GM04504 (cell line): ENCODE measurements at regions not wholly inside any gene's neighbourhood (a gene's known extent, or its start where the extent isn't known, plus 50 kb on each side); places are given as distances from the start of the nearest gene placed in this dataset.

Source experiments
- DNase-seq: peaks from one replicate; pipeline ENCODE4 v3.0.0-alpha.2; 2012; ENCODE audit warnings: low read depth

DNA sequence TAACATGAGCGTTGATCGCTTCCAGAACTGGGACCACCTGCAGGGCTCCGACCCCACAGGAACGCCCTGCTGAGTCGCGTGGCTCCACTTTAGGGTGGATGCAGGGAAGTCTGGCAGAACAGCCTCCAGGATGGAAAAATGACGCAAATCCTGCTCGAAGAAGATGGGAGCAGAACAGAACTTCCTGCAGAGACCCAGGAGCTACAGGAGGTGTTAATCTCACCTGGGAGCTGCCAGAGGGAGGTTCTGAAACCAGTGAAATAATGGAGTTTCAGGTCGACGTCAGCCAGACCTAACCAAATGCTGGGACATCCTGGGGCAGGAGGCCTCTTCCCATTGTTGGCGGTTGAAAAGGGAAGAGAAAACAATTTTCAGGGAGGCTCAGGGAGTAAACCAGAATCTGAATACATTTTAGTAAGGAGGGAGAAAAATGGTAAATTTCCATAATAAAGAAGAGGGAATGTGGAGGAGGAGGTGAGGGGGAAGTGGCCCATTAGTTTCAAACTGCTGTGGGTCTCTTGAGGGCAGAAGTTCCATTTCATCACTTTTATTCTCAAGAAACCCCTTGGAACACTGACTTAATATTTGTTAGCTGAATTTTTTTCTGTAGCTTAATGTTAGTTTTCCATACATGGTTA, 558.4 kb upstream of the CDH4 start:
- no peak for DNase-seq

DNA sequence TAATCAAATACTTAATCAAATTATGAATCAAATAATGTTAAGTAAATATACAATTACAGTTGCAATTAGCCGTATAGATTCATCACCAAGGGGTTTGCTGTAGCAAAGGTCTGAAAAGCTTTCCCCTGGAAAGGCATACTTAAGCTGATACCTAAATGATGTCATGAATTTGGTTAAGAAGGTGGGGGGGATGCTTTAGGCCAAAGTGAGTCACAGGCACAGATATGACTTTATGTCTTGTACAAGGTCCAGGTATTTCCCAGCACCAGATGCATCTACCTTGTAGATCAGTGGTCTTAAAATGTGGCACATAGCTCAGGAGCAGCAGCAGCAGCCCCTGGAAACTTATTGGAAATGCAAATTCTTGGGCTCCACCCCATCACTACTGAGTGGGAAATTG, 557.3 kb upstream of the CDH4 start:
- DNase-seq: peak; percentile 0

DNA sequence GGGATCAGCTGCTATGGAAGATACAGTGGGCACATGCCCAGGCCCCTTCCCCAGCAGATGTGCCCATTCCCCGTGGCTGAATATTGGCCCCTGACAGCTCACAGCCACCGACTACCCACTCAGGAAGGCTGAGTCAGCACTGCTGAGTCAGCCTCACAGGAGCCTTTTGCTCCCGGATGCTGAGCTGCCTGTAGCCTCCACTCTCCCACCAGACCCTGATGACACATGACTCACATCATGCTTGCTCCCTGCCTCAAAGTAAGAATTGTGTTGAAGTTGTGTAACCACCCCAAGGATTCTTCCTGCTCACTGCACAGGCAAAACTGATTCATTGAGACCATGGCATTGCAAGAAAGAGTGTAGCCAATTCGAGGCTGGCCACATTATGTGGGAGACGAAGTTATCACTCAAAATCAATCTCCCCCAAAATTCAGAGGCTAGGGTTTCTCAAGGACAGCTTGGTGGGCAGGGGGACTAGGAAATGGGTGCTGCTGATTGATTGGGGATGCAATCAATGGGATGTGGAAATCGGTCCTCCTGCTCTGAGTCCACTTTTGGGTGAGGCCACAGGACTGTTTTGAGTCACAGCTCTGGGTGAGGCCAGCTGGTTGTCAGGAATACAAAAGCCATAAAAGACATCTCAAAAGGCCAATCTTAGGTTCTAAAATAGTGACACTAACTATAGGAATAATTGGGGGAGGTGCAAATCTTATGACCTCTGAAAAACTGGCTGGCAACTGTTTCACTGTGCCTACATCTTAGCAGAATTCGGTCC, 556.6 kb upstream of the CDH4 start:
- peak; percentile 65 for DNase-seq

DNA sequence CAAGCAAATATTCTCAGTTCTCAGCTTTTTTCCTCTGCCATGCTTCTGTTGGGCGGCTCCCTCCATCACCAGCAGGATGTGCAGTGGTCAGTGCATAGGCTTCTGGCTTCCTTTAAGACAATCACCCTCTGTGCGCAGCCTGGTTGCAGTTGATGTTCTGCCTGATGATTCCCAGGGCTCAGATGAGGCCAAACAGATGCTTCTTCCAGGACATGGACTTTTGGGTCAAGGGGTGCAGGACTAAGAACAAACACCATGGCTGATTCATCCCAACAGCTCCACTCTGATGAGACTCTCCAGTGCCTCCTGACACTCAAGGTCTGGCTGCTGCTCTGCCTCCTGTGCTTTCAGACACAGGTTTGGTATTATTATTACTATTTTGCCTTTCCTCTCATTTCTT, 554.8 kb upstream of the CDH4 start:
- DNase-seq: no peak

DNA sequence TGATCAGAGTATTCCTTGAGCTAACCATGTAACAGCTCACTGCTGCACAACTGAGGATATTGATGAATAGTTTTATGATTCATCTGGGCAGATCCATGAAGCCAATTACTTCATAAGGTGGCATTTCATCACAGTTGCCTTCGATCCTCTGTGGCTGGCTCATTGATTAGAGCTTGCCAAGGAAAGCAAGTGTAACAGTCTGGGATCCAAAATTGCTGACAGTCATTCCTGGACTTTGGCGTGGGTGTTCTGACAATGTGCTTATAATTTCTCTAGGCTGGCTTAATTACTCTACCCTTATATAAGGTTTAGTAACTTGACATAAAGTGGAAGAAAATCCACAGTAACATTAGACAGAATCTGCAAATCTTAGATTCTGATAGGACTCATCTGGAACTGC, 551.3 kb upstream of the CDH4 start:
- no peak for DNase-seq

DNA sequence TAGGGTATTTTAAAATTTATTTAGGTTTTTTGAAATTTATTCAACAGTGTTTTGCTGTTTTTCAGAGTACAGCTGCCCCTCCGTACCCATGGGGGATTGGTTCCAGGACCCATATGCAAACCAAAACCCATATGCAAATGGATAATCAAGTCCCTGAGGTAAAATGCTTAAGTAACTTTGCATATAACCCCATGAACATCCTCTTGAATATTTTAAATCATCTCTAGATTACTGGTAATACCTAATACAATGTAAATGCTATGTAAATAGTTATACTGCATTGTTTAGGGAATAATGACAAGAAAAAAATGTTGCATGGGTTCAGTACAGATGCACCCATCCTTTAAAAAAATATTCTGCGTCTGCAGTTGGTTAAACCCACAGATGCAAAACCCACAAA, 547.9 kb upstream of the CDH4 start:
- no peak for DNase-seq

DNA sequence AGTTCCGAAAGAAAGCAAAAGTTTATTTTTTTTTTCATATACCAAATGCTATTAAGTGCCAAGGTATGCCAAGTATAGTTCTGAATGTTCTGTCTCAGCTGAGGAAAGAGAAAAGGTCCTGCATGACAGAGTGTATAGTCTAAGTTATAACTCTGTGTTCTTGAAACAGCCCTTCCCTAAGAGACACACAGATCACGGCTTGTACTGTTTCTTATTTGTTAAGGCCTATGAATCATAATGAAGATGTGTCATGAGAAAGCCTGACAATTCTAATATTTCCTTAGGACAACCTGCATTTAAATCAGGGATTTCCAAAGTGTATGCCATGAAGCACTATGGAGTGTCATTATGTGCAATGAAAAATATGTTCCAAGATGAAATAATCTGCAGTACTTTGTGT, 538.7 kb upstream of the CDH4 start:
- DNase-seq: no peak

DNA sequence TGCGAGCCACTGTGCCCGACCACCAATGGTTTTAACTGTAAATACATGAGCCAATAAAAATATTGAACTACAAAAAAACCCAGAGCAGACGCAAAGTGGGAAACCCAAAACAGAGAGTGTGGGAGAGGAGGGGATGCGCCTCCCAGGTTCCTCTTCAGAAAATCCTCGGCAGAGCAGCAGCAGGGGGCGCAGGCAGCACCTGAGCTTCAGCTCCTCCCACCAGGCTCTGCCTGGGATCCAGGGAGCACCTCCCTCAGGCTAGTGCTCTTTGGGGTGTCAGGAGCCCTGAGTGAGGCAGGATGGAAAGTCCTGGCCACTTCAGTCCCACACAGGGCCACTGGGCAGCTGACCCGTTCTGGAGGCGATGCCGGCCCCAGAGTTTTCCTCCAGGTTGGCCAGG, 536.9 kb upstream of the CDH4 start:
- no peak for DNase-seq

DNA sequence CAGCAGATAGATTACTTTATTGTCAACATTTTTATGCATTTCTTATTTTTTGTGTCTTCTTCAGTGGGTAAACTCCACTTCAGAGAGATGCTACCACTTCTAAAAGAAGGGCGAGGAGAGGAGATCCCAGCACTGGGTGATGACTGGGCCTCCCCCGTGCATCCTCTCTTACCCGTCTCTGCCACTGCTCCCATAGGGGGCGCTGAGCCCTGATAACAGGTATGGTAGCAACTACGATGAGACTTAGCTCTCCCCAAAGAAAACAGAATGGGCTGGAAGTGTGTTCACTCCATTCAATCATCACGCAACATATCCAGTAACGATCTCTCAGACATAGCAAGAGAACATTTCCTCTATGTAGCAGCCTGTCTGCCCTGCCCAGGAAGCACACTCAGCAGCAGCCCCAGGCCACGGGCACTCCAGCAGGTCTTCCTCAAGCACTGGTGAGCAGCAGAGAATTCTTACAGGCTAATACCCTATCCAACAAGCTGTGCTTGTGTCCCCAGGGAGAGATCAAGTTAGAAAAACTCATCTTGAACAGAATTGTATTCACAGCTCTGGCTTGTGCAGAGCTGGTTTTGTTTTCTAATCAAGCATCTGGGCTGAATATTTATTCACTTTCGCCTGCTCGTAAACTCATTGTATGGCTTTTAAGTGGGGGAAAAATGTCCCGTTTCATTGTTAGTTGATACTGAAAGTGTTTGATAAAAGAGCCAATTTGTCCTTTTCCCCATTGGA, 533.1 kb upstream of the CDH4 start:
- no peak for DNase-seq

DNA sequence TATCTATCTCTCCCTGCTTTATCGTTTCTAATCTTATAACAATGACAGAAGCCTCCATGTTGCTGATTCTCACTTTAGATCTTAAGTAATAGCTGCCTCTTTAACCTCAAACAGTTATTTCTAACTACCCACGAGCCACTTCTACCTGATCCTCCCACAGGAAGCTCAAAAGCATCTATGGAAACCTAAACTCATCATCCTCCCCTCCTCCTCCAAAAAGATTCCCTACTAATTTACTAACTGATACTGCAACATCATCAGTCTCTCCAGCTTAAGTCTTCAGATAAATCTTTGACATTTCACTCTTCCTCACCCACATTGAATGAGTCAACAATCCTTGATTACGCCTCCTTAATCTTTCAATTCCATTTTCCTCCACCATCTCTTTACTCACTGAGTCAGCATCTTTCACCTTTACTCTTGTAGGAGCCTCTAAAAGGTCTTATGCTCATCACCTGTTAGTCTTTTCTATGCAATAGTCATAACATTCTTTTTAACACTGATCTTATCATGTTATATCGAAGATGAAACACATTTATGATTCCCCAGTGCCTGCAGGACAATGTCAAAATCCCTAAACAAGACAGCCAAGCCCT, 526.7 kb upstream of the CDH4 start:
- no peak for DNase-seq

DNA sequence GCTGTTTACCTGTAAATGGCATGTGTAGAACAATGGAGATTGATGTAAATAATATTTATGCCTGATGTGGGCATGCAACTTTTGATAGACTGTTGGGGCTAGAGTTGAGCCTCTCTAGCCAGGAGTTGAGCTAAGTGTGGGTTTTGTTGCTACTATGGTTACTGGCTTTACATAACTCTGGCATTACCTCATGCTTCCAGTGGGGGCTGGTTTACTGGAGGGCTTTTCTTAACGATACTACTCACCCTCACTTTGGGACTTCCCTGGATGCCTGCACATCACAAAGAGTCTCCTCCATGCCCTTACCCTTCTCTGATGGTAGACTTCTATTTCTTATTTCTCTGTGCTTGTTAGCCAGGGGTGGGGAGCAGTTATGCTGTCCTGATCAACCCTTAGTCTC, 524.6 kb upstream of the CDH4 start:
- no peak for DNase-seq

DNA sequence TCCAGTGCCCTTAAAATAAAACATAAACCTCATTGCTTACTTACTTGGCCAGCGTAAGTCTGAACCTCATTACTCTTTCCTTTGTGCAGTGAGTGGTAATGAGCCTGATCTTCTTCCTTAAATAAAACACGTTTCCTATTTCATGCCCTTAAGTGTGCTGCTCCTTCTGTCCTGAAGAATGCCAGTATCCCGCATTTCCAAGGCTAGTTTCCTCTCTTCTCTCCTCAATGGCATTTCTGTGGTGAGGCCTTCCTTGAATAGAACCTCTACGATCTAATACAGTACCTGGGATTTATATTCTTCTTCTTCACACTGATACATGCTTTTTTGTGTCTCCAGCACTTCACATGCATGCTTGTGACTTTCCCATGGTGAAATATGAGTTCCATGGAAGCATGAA, 523.4 kb upstream of the CDH4 start:
- DNase-seq: no peak

DNA sequence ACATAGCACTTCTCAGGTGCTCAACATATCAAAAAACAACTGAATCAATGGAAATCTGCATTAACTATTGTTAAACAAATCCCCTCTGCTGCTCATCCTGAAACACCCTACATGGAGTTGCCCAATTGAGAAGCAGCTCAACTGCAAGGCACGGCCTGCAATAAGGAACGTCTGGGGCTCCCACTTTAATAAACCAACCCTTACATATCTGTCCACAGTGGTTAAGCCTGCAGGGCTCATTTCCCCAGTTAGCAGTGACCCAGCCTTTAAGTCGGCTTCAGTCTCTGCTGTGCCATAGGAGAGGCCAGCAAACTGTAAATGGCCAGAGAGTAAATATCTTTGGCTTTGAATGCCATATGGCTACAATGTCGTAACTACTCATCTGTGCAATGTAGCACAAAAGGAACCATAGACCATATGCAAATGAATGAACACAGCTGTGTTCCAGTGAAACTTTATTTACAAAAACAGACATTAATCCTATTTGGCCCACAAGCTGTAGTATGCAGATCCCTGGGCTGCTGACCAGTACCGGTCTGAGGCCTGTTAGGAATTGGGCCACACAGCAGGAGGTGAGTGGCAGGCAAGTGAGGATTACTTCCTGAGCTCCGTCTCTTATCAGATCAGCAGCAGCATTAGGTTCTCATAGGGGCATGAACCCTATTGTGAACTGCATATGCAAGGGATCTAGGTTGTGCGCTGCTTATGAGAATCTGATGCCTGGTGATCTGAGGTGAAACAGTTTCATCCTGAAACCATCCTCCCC, 522.7 kb upstream of the CDH4 start:
- DNase-seq: no peak

DNA sequence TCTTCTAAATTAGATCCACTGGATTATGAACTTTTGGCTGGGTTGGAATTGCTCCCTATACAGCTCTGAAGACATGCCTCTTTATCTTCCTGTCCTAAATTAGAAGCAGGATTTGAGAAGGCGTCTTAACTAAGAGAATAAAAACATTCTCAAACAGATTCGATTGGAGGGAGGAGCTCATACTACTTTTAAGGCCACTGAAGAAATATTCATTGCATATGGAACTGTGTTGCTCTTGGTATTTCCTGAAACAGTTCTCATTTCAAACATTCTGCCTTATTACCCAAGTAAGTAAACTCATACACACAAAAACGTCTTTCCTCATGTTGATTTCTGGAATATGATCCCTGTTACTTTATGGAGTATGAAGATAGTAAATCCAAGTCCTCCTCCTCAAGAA, 519.7 kb upstream of the CDH4 start:
- DNase-seq: no peak

DNA sequence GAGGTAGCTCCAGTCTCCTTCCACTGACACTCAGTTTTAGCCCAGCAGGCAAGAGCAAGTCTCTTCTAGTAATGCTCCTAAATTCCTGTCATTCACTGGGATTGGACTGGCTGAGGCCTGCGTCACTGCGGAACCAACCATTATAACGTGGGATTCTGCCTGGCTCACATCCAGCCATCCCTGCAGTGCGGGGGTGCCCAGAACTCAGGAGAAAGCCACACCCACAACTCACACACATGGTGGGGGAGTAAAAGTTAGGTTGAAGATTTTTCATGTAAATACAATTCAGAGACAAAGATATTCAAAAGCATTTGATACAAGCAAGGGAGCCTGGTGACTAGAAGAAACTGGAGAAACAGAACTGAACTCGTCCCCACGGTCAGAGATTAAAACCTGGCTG, 504.0 kb upstream of the CDH4 start:
- no peak for DNase-seq

DNA sequence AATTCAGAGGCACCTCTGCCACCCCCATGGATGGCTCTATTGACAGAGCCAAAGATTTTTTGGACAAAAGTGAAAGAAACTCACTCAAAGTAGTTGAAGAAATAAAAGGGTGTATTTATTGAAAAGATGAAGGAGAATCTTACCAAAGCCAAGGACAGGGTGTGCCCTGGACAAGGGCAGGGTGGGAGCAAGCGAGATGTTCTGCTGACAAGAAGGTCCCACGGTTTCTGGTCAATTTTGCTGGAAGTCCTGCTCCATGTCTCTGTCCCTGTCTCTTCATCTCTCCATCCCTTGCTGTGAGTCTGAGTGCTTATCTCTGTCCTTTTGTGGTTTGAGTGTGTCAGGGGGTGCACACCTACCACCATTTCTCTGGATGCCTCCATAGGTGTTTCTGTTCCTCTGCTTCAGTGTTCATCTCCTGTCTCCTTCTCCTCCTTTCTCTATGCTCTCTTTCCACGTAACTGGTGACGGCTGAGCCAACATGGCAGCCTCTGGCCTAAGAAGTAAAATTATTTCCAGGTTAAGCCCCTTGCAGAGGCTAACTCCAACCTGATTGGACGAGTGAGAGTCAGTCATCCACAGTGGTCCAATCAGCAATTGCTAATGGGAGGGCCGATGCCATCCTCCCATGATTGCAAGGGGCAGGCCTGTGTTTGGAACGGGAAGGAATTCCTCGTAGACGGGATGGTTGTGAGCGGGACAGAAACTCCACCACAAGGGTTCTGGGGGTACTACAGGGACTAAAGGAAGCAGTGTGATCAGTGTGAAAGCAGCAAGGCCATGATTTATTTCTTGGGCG, 502.1 kb upstream of the CDH4 start:
- DNase-seq: no peak

DNA sequence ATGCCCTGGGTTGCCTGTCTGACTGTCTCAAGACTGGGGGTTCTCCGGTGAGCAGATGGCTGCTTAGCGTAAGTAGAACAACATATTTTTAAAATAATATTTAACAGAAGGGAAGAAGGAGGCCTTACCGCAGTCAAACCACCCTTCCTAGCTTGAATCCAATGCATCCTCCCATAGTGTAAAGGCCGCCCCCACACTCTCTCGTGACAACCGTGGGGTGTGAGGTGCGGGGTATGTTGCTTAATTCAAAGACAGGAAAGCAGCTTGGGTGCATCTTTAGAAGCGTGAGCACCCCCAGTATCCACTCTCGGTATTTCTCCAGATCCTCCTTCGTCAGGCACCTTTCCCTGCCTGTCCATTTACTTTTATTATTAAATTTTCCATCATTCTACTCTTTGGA, 501.2 kb upstream of the CDH4 start:
- DNase-seq: no peak

DNA sequence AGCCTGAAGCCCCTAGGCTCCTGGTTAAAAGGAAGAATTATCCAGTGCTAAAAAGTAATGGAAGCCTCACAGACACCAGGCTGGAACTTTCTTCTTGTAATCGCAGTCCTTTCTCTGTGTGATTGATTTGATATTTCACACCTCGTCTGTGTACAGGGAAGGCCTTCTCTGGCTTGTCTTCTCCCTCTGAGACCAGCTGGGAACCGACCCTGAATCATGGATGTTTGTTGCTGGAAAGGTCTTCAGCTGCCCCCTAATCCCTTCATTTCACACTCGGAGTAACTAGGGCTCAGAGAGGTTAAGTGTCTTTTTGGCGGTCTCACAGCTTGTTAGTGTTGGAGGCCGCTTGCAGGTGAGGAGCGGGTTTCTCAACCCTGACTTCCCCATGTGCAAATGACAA, 500.2 kb upstream of the CDH4 start:
- no peak for DNase-seq

DNA sequence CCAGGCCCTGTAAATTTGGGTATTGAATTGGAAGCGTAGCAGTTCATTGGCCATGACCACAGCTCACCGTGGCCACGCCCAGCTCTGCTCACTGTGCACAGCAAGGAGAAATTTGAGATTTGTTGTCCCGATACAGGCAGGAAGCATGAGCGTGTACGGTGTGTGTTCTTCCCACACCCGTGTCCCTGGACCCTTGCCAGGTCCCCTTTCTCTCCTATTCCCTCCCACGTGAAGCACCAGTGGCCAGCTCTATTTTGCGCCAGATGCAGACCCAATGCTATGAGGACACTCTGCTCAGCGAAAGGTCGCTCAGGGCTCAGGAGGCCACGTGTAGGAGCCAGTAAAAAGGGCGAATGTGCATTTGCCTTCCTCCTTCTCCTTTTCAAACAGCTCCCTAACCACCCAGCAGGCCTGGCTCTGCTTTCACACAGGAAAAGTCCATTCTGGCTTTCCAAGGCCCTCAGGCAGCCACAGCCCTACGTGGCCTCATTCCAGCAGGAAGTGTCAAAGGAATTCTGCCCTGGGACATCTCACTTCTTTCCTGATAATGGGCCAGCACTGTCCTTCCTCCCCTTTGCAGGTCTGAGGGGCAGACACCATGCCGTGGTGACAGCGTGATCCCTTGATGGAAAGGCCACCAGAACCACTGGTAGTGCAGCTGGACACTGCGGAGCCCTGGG, 499.2 kb upstream of the CDH4 start:
- DNase-seq: no peak

DNA sequence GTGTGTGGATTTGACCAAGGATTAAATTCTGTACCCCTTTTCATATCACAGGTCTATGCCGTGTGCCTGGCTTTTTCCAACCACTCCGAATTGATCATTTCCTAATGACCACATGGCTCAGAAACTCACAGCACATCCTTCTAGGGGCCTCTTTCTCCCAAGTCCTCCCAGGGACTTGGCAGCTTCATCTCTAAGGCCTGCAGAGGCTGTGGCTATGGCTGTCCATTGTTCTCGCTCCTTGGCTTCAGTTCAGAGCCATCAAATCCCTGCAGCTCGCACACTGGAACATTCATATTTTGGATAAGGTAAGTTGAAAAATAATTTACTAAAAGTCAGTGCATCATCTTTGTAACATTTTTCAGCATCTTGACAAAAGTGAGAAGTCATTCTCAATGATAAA, 497.2 kb upstream of the CDH4 start:
- DNase-seq: no peak

DNA sequence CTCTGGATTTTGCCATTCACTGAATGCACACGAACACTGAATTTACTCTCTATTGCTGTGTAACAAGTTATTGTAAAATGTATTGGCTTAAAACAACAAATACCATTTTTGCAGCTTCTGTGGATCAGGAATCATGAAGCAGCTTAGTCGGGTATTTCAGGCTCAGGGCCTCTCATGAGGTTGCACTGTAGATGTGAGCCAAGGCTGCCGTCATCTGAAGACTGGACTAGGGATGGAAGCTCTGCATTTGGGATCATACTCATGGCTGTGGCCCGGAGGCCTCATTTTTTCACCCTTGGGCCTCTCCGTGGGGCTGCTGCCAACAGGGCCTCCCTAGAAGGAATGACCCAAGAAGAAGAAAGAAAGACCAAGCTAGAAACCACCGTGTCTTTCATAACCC, 492.4 kb upstream of the CDH4 start:
- DNase-seq: no peak
